Stromal cell of bone marrow (primary cell): ENCODE measurements at regions not wholly inside any gene's neighbourhood (a gene's known extent, or its start where the extent isn't known, plus 50 kb on each side); places are given as distances from the start of the nearest gene placed in this dataset.

ENCODE experiments used
- DNase-seq: peaks from one replicate; pipeline ENCODE4 v3.0.0-alpha.2; 2012; ENCODE audit warnings: low read depth

DNA sequence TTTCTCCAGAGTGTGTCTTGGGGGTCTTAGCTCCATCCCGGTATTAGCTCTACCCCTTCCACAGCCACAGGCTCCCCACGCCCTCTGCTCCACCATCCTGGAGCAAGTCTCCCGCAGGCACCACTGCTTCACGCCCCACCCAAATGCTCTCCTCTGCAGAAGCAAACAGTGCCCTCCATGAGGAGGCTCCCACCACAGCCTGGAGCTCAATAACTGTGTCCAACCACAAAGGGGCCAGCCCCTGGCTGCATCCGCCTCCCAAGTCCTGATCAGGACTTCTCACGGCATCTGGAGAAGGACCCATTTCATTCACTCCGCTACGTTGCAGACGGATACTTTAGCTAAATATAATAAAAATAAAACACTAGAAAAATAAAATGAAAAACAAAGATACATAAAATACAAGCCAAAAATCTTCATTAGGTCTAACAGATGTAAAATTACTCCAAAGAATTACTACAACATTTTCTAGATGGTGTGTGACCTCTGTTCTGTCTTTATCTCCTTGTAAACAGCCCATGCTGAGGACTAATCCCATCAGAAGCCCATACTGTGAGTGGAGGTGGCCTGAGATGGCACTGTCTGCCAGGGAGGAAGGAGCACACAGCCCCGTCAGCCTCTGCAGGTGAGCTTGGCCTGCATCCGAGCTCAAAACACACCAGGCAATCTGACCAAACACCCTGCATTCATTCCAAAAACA lies 210.8 kb upstream of the RAB6C start:
- DNase-seq, result no peak

GRCh38 chr2:129769185-129769991 lies 210.1 kb upstream of the RAB6C start:
- DNase-seq, result no peak

DNA sequence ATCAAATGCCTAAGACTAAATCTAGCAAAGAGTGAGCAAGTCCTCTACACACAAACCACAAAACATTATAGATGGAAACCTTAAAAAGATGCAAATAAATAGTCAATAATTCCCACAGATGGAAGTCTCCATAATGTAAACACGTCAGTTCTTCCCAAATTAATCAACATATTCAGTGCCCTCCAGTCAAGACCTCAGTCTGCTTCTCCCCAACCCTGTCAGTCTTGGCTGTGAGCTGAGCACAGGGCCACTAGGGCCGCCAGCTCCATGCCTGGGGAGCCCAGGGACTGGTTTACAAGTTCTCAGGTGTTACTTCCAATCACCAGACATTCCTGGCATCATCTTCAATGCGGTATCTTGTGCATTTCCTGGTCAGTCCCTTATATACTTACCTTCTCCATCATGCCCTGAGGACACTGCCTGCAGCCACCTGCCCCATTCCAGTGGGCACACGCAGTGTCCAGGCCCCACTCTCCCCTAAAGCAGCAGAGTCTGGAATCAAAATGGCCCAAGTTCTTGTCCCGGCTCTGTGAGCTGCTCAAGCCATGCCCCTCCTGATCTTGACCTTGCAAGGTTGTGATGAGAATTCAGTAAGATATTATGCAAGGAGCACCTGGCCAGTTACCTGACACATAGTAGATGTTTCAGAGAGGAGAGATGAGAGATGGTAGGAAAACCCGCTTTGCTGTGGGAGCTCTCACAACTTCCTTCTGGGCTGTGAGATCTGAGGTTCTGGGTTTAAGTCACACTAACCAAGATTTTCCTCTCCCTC lies 207.9 kb upstream of the RAB6C start:
- DNase-seq, result no peak

DNA sequence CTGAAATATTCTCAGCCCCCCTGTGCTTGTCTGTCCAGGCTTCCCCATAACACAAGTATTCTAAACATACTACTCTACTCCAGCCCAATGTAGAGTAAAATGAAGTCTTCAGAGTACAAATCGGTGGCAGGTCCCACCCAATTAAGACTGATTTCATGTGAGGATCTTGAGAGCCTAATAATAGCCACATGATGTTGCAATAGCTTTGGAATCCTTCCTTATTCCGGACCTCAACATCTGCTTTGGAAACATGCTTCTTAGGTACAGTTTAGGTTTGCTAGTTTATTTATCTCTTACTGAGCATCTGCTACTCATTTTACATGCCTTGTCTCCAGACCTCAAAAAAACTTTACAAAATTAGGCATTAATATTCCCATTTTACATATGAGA lies 207.3 kb upstream of the RAB6C start:
- no peak for DNase-seq

GRCh38 chr2:129775952-129776653 lies 203.4 kb upstream of the RAB6C start:
- no peak for DNase-seq

DNA sequence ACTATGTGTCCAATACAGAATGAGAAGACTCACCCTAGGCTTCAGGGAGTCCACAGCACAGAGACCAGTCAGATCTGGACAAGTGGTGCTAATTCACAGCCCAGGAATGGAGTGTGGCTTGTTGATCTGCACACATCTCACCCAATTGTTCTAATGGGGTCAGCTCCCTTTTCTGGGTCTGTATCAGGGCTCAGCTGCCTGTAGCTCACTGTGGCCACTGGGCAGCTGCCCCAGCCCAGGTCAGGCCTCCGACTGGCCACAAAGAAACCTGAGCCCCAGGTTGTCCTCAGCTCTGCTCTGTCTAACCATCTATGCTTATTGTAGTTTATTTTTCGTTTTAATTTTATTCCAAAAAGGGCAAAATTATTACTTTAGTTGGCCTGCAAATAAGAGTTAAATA lies 202.3 kb upstream of the RAB6C start:
- no peak for DNase-seq

- DNase-seq, result no peak
Measured at GRCh38 chr2:129777762-129778583, 201.5 kb upstream of the RAB6C start.

- DNase-seq, result no peak
Measured at GRCh38 chr2:129778584-129778877, 200.9 kb upstream of the RAB6C start.

GRCh38 chr2:129779783-129780182 lies 199.7 kb upstream of the RAB6C start:
- DNase-seq, result no peak

GRCh38 chr2:129780316-129781270 lies 198.9 kb upstream of the RAB6C start:
- no peak for DNase-seq

GRCh38 chr2:129781749-129782632 lies 197.5 kb upstream of the RAB6C start:
- no peak for DNase-seq

- no peak for DNase-seq
Measured at GRCh38 chr2:129782633-129782990, 196.9 kb upstream of the RAB6C start.

DNA sequence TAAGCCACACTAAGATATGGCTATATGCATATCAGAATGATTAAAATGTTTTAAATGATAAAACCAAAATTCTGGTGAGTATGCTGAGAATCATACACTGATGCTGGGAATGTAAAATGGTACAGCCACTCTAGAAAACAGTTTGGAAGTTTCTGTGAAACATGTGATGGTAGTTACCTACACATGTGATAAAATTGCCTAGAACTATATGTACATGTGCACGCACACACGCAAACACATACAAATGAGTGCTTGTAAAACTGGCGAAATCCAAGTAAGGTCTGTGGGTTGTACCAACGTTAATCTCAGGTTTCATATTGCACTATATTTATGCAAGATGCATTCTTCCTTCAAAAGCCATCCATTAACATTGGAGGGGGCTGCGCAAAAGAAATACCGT lies 195.0 kb upstream of the RAB6C start:
- no peak for DNase-seq

- DNase-seq, result no peak
Measured at GRCh38 chr2:129791712-129792111, 187.8 kb upstream of the RAB6C start.

DNA sequence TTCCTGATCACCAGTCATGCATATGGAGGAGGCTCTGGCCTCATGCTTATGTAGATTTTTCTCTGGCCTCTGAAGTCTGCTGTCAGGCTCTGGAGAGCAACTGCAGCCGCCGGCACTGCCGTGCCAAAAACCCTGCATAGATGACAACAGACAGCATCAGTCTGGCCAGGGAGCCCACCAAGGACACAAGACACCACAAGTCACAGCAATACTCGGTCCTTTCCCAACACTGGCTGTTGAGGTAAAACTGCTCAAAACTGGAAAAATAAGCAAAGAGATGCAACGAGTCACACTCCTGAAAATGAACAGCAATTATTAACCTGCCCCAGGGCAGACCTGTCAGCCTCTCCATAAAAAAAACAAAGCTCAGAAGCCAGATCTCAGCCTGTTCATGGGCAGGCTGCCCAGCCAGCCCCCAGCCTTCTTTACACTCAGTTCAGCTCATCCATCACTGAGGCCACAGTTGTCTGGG lies 186.0 kb upstream of the RAB6C start:
- DNase-seq, result no peak

DNA sequence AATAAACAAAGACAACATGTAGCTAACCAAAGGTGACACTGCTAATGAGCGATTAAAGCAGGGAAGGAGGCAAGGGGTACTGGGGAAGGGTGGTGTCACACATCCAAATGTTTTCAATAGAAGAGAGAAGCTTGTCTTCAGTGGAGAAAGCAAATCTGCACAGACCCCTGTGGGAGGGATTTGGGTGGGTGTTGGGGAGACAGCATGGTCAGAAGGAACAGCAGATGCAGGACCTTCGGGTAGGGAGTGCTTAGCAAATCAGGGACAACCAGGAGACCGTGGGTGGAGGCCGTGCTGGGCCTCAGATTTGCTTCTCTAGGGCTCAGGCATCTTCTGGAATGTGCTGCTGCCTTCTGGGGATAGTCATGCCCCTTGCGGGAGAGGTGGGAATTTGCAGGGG lies 185.3 kb upstream of the RAB6C start:
- no peak for DNase-seq

DNA sequence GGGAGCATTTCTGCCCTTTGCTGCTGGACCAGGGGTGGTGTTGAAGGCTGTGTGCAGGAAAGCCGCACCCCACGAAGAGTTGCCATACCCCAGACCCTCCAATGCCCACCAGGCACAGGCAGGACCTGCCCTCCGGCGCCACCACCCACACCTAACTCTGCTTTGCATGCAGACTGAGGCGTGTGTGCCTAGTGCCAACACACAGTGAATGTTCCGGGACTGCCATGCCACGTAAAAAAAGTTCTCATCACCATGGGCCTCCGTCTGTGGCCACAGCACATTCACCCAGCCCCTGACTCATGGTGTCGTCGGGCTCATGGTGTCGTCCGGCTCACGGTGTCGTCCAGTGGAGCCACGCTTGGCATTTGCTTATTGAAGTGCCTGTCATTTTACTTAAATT lies 184.9 kb upstream of the RAB6C start:
- DNase-seq, result no peak

DNA sequence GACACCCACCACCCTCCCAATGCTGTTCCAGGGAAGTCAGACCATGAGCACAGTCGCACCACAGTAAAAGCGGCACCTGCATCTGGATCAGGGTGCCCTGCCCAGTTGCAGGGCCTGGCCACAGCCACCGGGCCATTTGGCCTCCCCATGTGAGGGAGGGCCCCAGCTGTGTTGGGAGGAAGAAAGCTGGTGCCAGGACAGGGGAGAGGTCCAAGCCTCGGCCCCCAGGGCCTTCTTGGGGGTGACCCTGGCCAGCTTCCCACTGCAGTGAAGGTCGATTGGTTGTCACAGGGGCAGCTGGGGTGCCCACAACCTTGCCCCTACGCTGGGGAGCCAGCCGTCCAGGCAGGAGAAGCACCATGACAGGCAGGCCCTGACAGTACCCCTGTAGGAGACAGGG lies 183.2 kb upstream of the RAB6C start:
- no peak for DNase-seq

DNA sequence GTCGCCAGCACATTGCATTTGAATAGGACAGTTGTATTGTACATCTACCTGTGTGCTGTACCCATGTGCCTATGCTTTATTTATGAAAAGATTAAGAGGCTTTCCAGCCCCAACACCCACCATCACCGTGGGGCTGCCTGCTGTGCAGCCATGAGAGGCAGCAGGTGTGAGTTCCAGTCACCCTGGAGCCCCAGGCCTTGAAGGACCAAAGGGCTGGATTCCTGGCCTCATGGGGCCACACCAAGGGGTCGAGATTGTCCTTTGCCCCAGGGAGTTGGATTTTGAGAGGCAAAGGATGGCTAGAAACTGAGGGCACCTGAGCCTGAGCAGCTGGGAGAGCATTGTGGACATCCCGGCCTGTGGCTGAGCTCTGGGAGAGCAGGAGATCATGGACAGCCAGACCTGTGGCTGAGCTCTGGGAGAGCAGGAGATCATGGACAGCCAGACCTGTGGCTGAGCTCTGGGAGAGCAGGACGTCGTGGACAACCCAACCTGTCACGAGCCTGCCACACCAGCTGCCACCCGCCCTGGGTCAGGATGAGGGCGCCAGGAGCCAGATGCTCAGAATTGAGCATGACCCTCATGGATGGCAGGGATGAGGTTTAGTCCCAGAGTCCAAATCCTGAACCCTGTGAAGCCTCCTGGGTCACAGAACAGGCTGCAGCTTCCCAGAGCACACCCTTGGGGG lies 182.5 kb upstream of the RAB6C start:
- no peak for DNase-seq
